Ovary (tissue), 7 donors: ENCODE measurements at regions not wholly inside any gene's neighbourhood (a gene's known extent, or its start where the extent isn't known, plus 50 kb on each side); places are given as distances from the start of the nearest gene placed in this dataset.

Experiments used
- DNase-seq, 5 donors: peaks; one replicate each; pipeline ENCODE4 v3.0.0-alpha.2; 2019 to 2020
- H3K27ac ChIP-seq, 2 donors: fragments of 200-600 bp; one replicate each; pipeline versions ENCODE4 v1.5.1 to v1.8.0; 2019 to 2022
- H3K27me3 ChIP-seq: fragments of 200-600 bp; one replicate; pipeline ENCODE4 v1.8.0; 2022
- H3K36me3 ChIP-seq: fragments of 200-600 bp; sonication (generic); one replicate; pipeline ENCODE4 v1.5.1; 2019
- H3K4me1 ChIP-seq: one replicate; pipeline ENCODE4 v1.8.1; 2013; ENCODE audit warnings: mild to moderate bottlenecking, moderate library complexity; ENCODE audit not compliant: insufficient read depth
- H3K4me3 ChIP-seq: fragments of 200-600 bp; sonication (generic); one replicate; pipeline ENCODE4 v1.5.1; 2017
- H3K9me3 ChIP-seq, 2 donors: fragments of 200-600 bp in 1 of 2; sonication (generic) in 1 of 2; one replicate each; pipeline versions ENCODE4 v1.5.1 to v1.8.1; 2013 to 2019; ENCODE audit warnings: mild to moderate bottlenecking in 1 of 2, moderate library complexity in 1 of 2
- CTCF ChIP-seq, 3 donors: fragments of 450-650 bp in 2 of 3; fragments of 200-600 bp in 1 of 3; IDR thresholded peaks; one replicate each; pipeline versions ENCODE4 v1.5.1 to v1.8.0; 2016 to 2022; ENCODE audit warnings: antibody characterized with exemption in 3 of 3, mild to moderate bottlenecking in 1 of 3
- EP300 ChIP-seq: sonication (generic); formaldehyde crosslinking; IDR thresholded peaks from one replicate; pipeline ENCODE4 v1.6.1; 2017; ENCODE audit warnings: antibody characterized with exemption
- POLR2A ChIP-seq: fragments of 450-650 bp; IDR thresholded peaks from one replicate; pipeline ENCODE4 v1.6.1; 2017; ENCODE audit warnings: antibody characterized with exemption, mild to moderate bottlenecking, moderate library complexity
- WGBS, 3 donors: extraction: QIAGEN DNeasy Blood & Tissue Kit in 1 of 3; methylation state at CpG; one replicate each; pipeline versions ENCODE4 v1.1.5 to v1.1.7; 2013 to 2017; 5-methylcytosine and 5-hydroxymethylcytosine counted together
- intact Hi-C, 4 donors: fragments of 100-400 bp; cut with DNase I; formaldehyde crosslinking; loops; one replicate each; pipeline versions ENCODE4 v1.11.0 to v1.15.1; 2022 to 2023
- donor health status: DM: no; HTN: no; CAD: no; lungs with moderate emphysema.
- donor health status: DM: no; HTN: no; CAD: no.
- donor health status: Bipolar disorder and iron deficiency.
- donor health status: DM: no; HTN: no; CAD: no.
- donor health status: DM: yes; HTN: yes; CAD: no.

- Histone ChIP-seq H3K36me3 (no peaks in the 10 kb centered on the region), H3K4me3 (no peak overlapping the region), H3K9me3 (no peaks in the 10 kb centered on the region), H3K4me1 (no peaks in the 10 kb centered on the region), H3K27me3 (no peaks in the 10 kb centered on the region), H3K27ac (no peak overlapping the region)
- TF ChIP-seq POLR2A, result no peak
- DNase-seq, result no peak
- intact Hi-C loops, result no loop called here
Measured at GRCh38 chr13:47066226-47066625, 169.4 kb upstream of the HTR2A start.

GRCh38 chr13:47064381-47064780, 167.5 kb upstream of the HTR2A start:
- Histone ChIP-seq H3K4me3 (no peak overlapping the region), H3K9me3 (no peaks in the 10 kb centered on the region), H3K4me1 (no peaks in the 10 kb centered on the region), H3K27ac (no peak overlapping the region), H3K36me3 (no peaks in the 10 kb centered on the region), H3K27me3 (no peaks in the 10 kb centered on the region)
- TF ChIP-seq CTCF (IDR thresholded peaks at IDR 0.05) (no peak), EP300 (no peak), POLR2A (no peak)
- intact Hi-C loops, result no loop called here
- no peak for DNase-seq
- 55 to 69% (median 65%) methylated on average over 2 of the region's 2 CpGs for WGBS, 3 donors

GRCh38 chr13:47049276-47049989, 152.6 kb upstream of the HTR2A start:
- no peaks in the 10 kb centered on the region for H3K27me3 ChIP-seq
- 29 to 39% (median 36%) methylated on average over 4 of the region's 4 CpGs for WGBS, 3 donors
- no peak overlapping the region for H3K4me3 ChIP-seq
- H3K4me1 ChIP-seq, result no peaks in the 10 kb centered on the region
- intact Hi-C loops, result no loop called here
- no peak for DNase-seq
- no peak for TF ChIP-seq CTCF (IDR thresholded peaks at IDR 0.05)
- TF ChIP-seq EP300, result no peak
- TF ChIP-seq POLR2A, result no peak
- H3K9me3 ChIP-seq, result no peaks in the 10 kb centered on the region
- H3K27ac ChIP-seq, result no peak overlapping the region
- H3K36me3 ChIP-seq, result no peaks in the 10 kb centered on the region

GRCh38 chr13:47046706-47047105, 149.9 kb upstream of the HTR2A start:
- Histone ChIP-seq H3K27me3 (no peaks in the 10 kb centered on the region), H3K36me3 (no peaks in the 10 kb centered on the region), H3K4me1 (no peaks in the 10 kb centered on the region), H3K27ac (no peak overlapping the region), H3K4me3 (no peak overlapping the region), H3K9me3 (no peaks in the 10 kb centered on the region)
- WGBS, 3 donors, result 72 to 84% (median 82%) methylated on average over 2 of the region's 2 CpGs
- intact Hi-C loops, result no loop called here
- TF ChIP-seq CTCF (IDR thresholded peaks at IDR 0.05), result no peak
- no peak for DNase-seq

GRCh38 chr13:47044842-47045241, 148.0 kb upstream of the HTR2A start:
- H3K27me3 ChIP-seq, result no peaks in the 10 kb centered on the region
- H3K4me1 ChIP-seq, result no peaks in the 10 kb centered on the region
- no peak overlapping the region for H3K27ac ChIP-seq
- intact Hi-C loops, result no loop called here
- H3K36me3 ChIP-seq, result no peaks in the 10 kb centered on the region
- H3K4me3 ChIP-seq, result no peak overlapping the region
- H3K9me3 ChIP-seq, result no peaks in the 10 kb centered on the region
- TF ChIP-seq CTCF (IDR thresholded peaks at IDR 0.05), result no peak
- TF ChIP-seq EP300, result no peak
- no peak for TF ChIP-seq POLR2A
- 77 to 79% (median 78%) methylated on average over 2 of the region's 2 CpGs for WGBS, 3 donors
- DNase-seq, result no peak
